GM12878 (cell line): ENCODE measurements at regions not wholly inside any gene's neighbourhood (a gene's known extent, or its start where the extent isn't known, plus 50 kb on each side); places are given as distances from the start of the nearest gene placed in this dataset.
A peak's percentile ranks its signal among the peaks of the same experiment; 100 is the strongest.

ENCODE experiments used
- ATAC-seq: fragments of 200-7000 bp; cut with Tn5 transposase; 3 replicates; pipeline ENCODE4 v1.9.1; 2020; ENCODE audit warnings: mild to moderate bottlenecking, moderate library complexity
- BruUV-seq: library from RNA; stranded (reverse); fragments of 400-500 nt; replicated peaks from 2 replicates; lab custom pipeline; 2021; lab: Mats Ljungman, UMichigan
- CTCF ChIA-PET: fragments of 300-600 bp; sonication (Branson Sonifier 250); formaldehyde crosslinking; extraction: SDS; loops from one replicate; lab custom pipeline; 2021; ENCODE audit warnings: inconsistent platforms; lab: Yijun Ruan, JAX
- POLR2A ChIA-PET: fragments of 350-600 bp; formaldehyde crosslinking; extraction: SDS; loops from one replicate; lab custom pipeline; 2021; ENCODE audit warnings: inconsistent platforms; lab: Charles Lee
- RAD21 ChIA-PET: fragments of 300-600 bp; sonication (Branson Sonifier 250); formaldehyde crosslinking; loops from one replicate; lab custom pipeline; 2023; ENCODE audit warnings: antibody characterized with exemption; ENCODE audit not compliant: unreplicated experiment; lab: Charles Lee
- SMC1A ChIA-PET: fragments of 300-600 bp; sonication (Branson Sonifier 250); formaldehyde crosslinking; loops from one replicate; lab custom pipeline; 2023; ENCODE audit not compliant: unreplicated experiment, uncharacterized antibody; lab: Charles Lee
- DNase-seq: peaks from one replicate; pipeline ENCODE4 v3.0.0-alpha.2; 2011; ENCODE audit warnings: low read depth, low spot score
- FAIRE-seq: peaks from 3 replicates; lab custom pipeline; 2011; peaks lifted over from hg19 to GRCh38; lab: Jason Lieb, UNC
- H2AFZ ChIP-seq: 2 replicates; pipeline ENCODE4 v1.6.0; 2011; ENCODE audit warnings: low read depth, low read length, control low read depth; ENCODE audit not compliant: control insufficient read depth
- H3K27ac ChIP-seq: 2 replicates; pipeline ENCODE4 v1.5.1; 2011; ENCODE audit warnings: control low read depth; ENCODE audit not compliant: control insufficient read depth, insufficient read depth
- H3K27me3 ChIP-seq, 2 experiments: replicated peaks in 1 of 2; 2 replicates each; pipeline versions ENCODE4 v1.6.0 to v1.6.1; 2011; ENCODE audit warnings: low read length in 1 of 2; ENCODE audit not compliant: control insufficient read depth in 2 of 2, insufficient read depth in 2 of 2
- H3K36me3 ChIP-seq, 2 experiments: 2 replicates each; pipeline ENCODE4 v1.5.1; 2011; ENCODE audit warnings: low read length in 1 of 2; ENCODE audit not compliant: control insufficient read depth in 2 of 2, insufficient read depth in 2 of 2
- H3K4me1 ChIP-seq: 2 replicates; pipeline ENCODE4 v1.6.1; 2011; ENCODE audit warnings: mild to moderate bottlenecking, low read length, moderate library complexity, mixed read lengths; ENCODE audit not compliant: control insufficient read depth, insufficient read depth
- H3K4me2 ChIP-seq: 2 replicates; pipeline ENCODE4 v1.6.0; 2011; ENCODE audit warnings: control low read depth; ENCODE audit not compliant: control insufficient read depth, insufficient read depth
- H3K4me3 ChIP-seq: fragments of 200-600 bp; sonication (generic); 2 replicates; pipeline ENCODE4 v1.5.1; 2016
- H3K79me2 ChIP-seq: 2 replicates; pipeline ENCODE4 v1.6.0; 2011; ENCODE audit warnings: low read length; ENCODE audit not compliant: control insufficient read depth, insufficient read depth
- H3K9ac ChIP-seq: 2 replicates; pipeline ENCODE4 v1.8.0; 2011; ENCODE audit warnings: low read length, control low read depth, mixed read lengths; ENCODE audit not compliant: control insufficient read depth, insufficient read depth
- H3K9me3 ChIP-seq: replicated peaks from 3 replicates; pipeline ENCODE4 v1.5.1; 2011; ENCODE audit warnings: mild to moderate bottlenecking, low read length; ENCODE audit not compliant: control insufficient read depth, insufficient read depth
- H4K20me1 ChIP-seq: 2 replicates; pipeline ENCODE4 v1.6.0; 2011; ENCODE audit not compliant: control insufficient read depth, insufficient read depth
- ASH2L ChIP-seq: fragments of 300-600, 200-600 bp; sonication (generic); IDR thresholded peaks from 2 replicates; pipeline ENCODE4 v1.6.1; 2017; ENCODE audit warnings: low read depth, mild to moderate bottlenecking, borderline replicate concordance
- CHD4 ChIP-seq: fragments of 200-600 bp; sonication (generic); IDR thresholded peaks from 2 replicates; pipeline ENCODE4 v1.6.1; 2016; ENCODE audit warnings: mild to moderate bottlenecking
- CREM ChIP-seq: IDR thresholded peaks from 2 replicates; pipeline ENCODE4 v1.6.1; 2014; ENCODE audit warnings: antibody characterized with exemption, low read depth
- EGR1 ChIP-seq, 2 experiments: IDR thresholded peaks; 1 replicate in 1 of 2; 2 replicates in 1 of 2; pipeline ENCODE4 v1.6.1; 2011 to 2012; ENCODE audit warnings: low read depth in 2 of 2, low read length in 2 of 2, borderline replicate concordance in 1 of 2, mild to moderate bottlenecking in 1 of 2, moderate library complexity in 1 of 2
- FOXK2 ChIP-seq: fragments of 450-650 bp; IDR thresholded peaks from 2 replicates; pipeline ENCODE4 v1.6.1; 2017; ENCODE audit warnings: mild to moderate bottlenecking, moderate library complexity
- JUNB ChIP-seq: IDR thresholded peaks from 2 replicates; pipeline ENCODE4 v1.6.1; 2016; ENCODE audit warnings: antibody characterized with exemption, mild to moderate bottlenecking
- RAD21 ChIP-seq: IDR thresholded peaks from 2 replicates; pipeline ENCODE4 v1.6.1; 2011; ENCODE audit warnings: mild to moderate bottlenecking, low read depth, low read length, moderate library complexity; ENCODE audit not compliant: insufficient read depth
- SMAD1 ChIP-seq: fragments of 450-650 bp; IDR thresholded peaks from 2 replicates; pipeline ENCODE4 v1.6.1; 2018; ENCODE audit warnings: mild to moderate bottlenecking, low read depth; ENCODE audit not compliant: partially characterized antibody
- SMC3 ChIP-seq: IDR thresholded peaks from 2 replicates; pipeline ENCODE4 v1.6.1; 2011; ENCODE audit warnings: low read length, improper control_type of control experiment, borderline replicate concordance
- TCF12 ChIP-seq: IDR thresholded peaks from 2 replicates; pipeline ENCODE4 v1.6.1; 2011; ENCODE audit warnings: low read depth, mild to moderate bottlenecking, low read length
- ZNF384 ChIP-seq: IDR thresholded peaks from 2 replicates; pipeline ENCODE4 v1.6.1; 2012; ENCODE audit warnings: low read depth, mild to moderate bottlenecking, low read length, improper control_type of control experiment, borderline replicate concordance
- WGBS: methylation state at CpG from one replicate; pipeline ENCODE4 v1.1.6; 2016; ENCODE audit warnings: low lambda C conversion rate; ENCODE audit not compliant: insufficient replicate concordance, insufficient coverage; ENCODE audit errors: missing lambda C conversion rate; 5-methylcytosine and 5-hydroxymethylcytosine counted together
- in situ Hi-C: fragments of 300-500 bp; cut with MboI; formaldehyde crosslinking; loops from 9 replicates; pipeline ENCODE4 v1.14.3; 2018; ENCODE audit warnings: mixed read lengths
- intact Hi-C: fragments of 100-400 bp; cut with micrococcal nuclease; formaldehyde crosslinking; loops from one replicate; pipeline ENCODE4 v1.14.2; 2022; ENCODE audit not compliant: unreplicated experiment
- TF ChIP-seq, protein P1 (sequence below): fragments of 150-350 bp; IDR thresholded peaks from 2 replicates; pipeline ENCODE4 v1.6.1; 2016; ENCODE audit warnings: low read depth, low read length
- TF ChIP-seq, protein P2 (sequence below), 3 experiments: IDR thresholded peaks in 2 of 3; conservative IDR thresholded peaks in 1 of 3; 2 replicates each; pipeline ENCODE4 v1.5.1; 2011; ENCODE audit warnings: low read depth in 3 of 3, low read length in 3 of 3, mild to moderate bottlenecking in 3 of 3, control low read depth in 2 of 3, moderate library complexity in 2 of 3, inconsistent platforms in 1 of 3, mixed read lengths in 1 of 3; ENCODE audit not compliant: control insufficient read depth in 2 of 3, insufficient read depth in 1 of 3; ENCODE audit errors: extremely low read depth in 1 of 3
- TF ChIP-seq, protein P3 (sequence below): fragments of 450-650 bp; formaldehyde crosslinking; IDR thresholded peaks from 2 replicates; pipeline ENCODE4 v1.5.0; 2022; ENCODE audit warnings: mild to moderate bottlenecking, missing genetic modification characterization

DNA sequence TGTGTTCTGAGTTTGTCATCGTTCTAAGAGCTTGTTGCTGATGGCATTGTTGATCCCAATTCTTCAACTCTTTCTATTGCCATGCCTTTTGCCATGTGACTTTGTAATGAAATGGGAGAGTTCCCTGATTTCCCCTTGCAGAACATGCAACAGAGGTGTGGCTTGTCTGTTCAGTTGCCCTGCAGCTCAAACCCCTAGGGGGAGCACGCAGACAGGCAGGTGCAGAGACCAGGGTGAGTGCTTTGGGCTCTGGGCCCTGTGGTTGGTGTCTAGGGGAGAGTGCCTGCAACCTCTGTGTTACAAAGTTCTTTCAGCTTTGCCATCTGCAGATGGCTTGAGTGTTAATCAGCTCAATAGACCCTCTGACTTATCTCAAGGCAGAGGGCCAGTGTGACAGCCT lies 332.7 kb downstream of the MID1IP1 start:
- Histone ChIP-seq H3K4me1 (no peaks in the 10 kb centered on the region), H3K79me2 (no peaks in the 10 kb centered on the region), H2AFZ (no peak overlapping the region), H3K9me3 (no peaks in the 10 kb centered on the region; the same call in 2 of the 3 replicates), H3K27ac (no peak overlapping the region), H3K9ac (no peak overlapping the region), H3K36me3 (no peaks in the 10 kb centered on the region), H3K27me3 (no peaks in the 10 kb centered on the region), H4K20me1 (no peaks in the 10 kb centered on the region), H3K4me2 (no peak overlapping the region), H3K4me3 (no peak overlapping the region)
- FAIRE-seq (no peak), DNase-seq (no peak), ATAC-seq (peak; percentile 91)
- BruUV-seq, result no TSS peak
- POLR2A ChIA-PET, result interaction anchor here (1.1 kb wide), 1 partner anchor 11 kb away, joined by 3 read pairs; no protein-coding TSS in a partner anchor
- intact Hi-C loops (no loop called here), in situ Hi-C loops (no loop called here)
- WGBS, result 0% methylated on average over 2 of the region's 2 CpGs
- CTCF ChIA-PET, result interaction anchor here (0.7 to 6.9 kb wide), 19 partner anchors 10 to 383 kb away, joined by 3 to 100 read pairs (median 4); no protein-coding TSS in a partner anchor
- no peak for TF ChIP-seq JUNB
- TF ChIP-seq SMC3, result peak; percentile 29; the same call in 1 of the 2 replicates
- TF ChIP-seq, protein P1, sequence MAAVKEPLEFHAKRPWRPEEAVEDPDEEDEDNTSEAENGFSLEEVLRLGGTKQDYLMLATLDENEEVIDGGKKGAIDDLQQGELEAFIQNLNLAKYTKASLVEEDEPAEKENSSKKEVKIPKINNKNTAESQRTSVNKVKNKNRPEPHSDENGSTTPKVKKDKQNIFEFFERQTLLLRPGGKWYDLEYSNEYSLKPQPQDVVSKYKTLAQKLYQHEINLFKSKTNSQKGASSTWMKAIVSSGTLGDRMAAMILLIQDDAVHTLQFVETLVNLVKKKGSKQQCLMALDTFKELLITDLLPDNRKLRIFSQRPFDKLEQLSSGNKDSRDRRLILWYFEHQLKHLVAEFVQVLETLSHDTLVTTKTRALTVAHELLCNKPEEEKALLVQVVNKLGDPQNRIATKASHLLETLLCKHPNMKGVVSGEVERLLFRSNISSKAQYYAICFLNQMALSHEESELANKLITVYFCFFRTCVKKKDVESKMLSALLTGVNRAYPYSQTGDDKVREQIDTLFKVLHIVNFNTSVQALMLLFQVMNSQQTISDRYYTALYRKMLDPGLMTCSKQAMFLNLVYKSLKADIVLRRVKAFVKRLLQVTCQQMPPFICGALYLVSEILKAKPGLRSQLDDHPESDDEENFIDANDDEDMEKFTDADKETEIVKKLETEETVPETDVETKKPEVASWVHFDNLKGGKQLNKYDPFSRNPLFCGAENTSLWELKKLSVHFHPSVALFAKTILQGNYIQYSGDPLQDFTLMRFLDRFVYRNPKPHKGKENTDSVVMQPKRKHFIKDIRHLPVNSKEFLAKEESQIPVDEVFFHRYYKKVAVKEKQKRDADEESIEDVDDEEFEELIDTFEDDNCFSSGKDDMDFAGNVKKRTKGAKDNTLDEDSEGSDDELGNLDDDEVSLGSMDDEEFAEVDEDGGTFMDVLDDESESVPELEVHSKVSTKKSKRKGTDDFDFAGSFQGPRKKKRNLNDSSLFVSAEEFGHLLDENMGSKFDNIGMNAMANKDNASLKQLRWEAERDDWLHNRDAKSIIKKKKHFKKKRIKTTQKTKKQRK, result no peak
- TF ChIP-seq TCF12, result no peak
- TF ChIP-seq ASH2L, result no peak
- no peak for TF ChIP-seq FOXK2
- TF ChIP-seq, protein P2, sequence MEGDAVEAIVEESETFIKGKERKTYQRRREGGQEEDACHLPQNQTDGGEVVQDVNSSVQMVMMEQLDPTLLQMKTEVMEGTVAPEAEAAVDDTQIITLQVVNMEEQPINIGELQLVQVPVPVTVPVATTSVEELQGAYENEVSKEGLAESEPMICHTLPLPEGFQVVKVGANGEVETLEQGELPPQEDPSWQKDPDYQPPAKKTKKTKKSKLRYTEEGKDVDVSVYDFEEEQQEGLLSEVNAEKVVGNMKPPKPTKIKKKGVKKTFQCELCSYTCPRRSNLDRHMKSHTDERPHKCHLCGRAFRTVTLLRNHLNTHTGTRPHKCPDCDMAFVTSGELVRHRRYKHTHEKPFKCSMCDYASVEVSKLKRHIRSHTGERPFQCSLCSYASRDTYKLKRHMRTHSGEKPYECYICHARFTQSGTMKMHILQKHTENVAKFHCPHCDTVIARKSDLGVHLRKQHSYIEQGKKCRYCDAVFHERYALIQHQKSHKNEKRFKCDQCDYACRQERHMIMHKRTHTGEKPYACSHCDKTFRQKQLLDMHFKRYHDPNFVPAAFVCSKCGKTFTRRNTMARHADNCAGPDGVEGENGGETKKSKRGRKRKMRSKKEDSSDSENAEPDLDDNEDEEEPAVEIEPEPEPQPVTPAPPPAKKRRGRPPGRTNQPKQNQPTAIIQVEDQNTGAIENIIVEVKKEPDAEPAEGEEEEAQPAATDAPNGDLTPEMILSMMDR (IDR thresholded peaks at IDR 0.05 in 2 of 3, conservative IDR thresholded peaks at IDR 0.05 in 1 of 3; ENCODE audit: control insufficient read depth in 2 of 3, extremely low read depth in 1 of 3, insufficient read depth in 1 of 3, low read depth in 3 of 3, low read length in 3 of 3), result peak; percentile 59 to 62 (median 59)
- TF ChIP-seq ZNF384, result no peak
- no peak for TF ChIP-seq CREM
- TF ChIP-seq RAD21, result peak; percentile 50
- TF ChIP-seq EGR1 (IDR thresholded peaks at IDR 0.05; ENCODE audit: borderline replicate concordance in 1 of 2, low read depth in 2 of 2, low read length in 2 of 2), result no peak
- TF ChIP-seq, protein P3, sequence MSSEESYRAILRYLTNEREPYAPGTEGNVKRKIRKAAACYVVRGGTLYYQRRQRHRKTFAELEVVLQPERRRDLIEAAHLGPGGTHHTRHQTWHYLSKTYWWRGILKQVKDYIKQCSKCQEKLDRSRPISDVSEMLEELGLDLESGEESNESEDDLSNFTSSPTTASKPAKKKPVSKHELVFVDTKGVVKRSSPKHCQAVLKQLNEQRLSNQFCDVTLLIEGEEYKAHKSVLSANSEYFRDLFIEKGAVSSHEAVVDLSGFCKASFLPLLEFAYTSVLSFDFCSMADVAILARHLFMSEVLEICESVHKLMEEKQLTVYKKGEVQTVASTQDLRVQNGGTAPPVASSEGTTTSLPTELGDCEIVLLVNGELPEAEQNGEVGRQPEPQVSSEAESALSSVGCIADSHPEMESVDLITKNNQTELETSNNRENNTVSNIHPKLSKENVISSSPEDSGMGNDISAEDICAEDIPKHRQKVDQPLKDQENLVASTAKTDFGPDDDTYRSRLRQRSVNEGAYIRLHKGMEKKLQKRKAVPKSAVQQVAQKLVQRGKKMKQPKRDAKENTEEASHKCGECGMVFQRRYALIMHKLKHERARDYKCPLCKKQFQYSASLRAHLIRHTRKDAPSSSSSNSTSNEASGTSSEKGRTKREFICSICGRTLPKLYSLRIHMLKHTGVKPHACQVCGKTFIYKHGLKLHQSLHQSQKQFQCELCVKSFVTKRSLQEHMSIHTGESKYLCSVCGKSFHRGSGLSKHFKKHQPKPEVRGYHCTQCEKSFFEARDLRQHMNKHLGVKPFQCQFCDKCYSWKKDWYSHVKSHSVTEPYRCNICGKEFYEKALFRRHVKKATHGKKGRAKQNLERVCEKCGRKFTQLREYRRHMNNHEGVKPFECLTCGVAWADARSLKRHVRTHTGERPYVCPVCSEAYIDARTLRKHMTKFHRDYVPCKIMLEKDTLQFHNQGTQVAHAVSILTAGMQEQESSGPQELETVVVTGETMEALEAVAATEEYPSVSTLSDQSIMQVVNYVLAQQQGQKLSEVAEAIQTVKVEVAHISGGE (CRISPR knock-in tag), result no peak
- TF ChIP-seq SMAD1, result no peak
- no peak for TF ChIP-seq CHD4
- SMC1A ChIA-PET, result interaction anchor here (0.6 to 7.5 kb wide), 12 partner anchors 10 to 333 kb away, joined by 3 to 58 read pairs (median 4); partner anchors contain the start of gene MID1IP1
- RAD21 ChIA-PET, result interaction anchor here (1.2 to 4.7 kb wide), 4 partner anchors 17 to 366 kb away, joined by 5 to 30 read pairs (median 6); no protein-coding TSS in a partner anchor
